ENCODE measurements at regions not wholly inside any gene's neighbourhood (a gene's known extent, or its start where the extent isn't known, plus 50 kb on each side); places are given as distances from the start of the nearest gene placed in this dataset.

DNA sequence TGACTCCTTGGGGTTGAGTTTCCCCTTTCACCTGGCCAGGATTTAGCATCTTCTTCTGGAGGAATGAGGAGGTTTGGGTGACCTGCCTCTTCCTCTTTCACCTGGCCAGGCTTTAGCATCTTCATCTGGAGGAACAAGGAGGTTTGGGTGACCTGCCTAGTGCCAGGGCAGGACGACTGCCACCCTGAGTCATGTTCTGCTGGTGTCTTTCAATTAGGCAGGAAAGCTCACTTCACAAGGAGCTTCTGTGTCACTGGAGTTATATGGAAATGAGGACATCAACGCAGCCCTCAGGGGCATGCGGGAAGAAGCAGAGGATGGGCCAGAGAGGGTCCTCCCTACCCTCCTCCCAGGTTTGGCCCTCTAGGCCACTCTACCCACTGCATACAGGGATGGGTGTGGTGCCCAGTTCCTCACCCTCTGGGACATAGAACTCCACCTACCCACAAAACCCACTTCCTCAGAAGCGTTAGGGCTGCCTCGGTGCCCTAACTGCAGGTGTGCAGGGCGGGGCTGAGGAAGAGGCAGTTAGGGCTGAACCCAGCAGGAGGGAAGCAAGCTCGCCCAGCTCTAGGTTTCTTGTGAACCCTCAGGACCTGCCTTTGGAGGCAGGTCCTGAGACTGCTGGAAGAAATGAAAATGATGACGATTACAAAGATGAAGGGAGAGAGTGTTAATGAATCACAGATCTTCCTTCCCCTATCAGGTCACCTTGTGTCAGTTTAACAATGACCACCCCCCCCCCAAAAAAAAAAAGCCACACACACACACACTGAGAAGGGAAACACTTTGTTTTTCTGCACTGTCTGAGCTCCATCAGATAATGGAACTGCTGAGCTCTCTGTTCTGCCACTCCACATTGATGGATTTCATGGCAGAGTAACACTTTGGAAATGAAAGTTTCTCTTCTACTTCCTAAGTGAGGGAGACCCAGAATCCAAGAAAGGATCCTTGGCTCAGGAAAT lies 71.0 kb downstream of the ARL4C start:
- Histone ChIP-seq H3K27ac (ENCODE audit: low read length) (no peak overlapping the region), H3K9me3 (ENCODE audit: control insufficient read depth, insufficient read depth, low read length) (no peaks in the 10 kb centered on the region), H3K36me3 (ENCODE audit: control insufficient read depth, insufficient read depth, low read length) (no peaks in the 10 kb centered on the region), H3K27me3 (ENCODE audit: control insufficient read depth, insufficient read depth, low read length) (peaks cover 17% of the 10 kb centered on the region), H3K4me1 (ENCODE audit: control insufficient read depth, insufficient read depth, low read length) (peaks cover 8% of the 10 kb centered on the region), H3K4me3 (ENCODE audit: low read length) (no peak overlapping the region)
- WGBS (ENCODE audit: insufficient coverage, insufficient read length): no CpG with 5 or more reads among the region's 8 CpGs
- no peak for DNase-seq (ENCODE audit: low read depth, low spot score)

DNA sequence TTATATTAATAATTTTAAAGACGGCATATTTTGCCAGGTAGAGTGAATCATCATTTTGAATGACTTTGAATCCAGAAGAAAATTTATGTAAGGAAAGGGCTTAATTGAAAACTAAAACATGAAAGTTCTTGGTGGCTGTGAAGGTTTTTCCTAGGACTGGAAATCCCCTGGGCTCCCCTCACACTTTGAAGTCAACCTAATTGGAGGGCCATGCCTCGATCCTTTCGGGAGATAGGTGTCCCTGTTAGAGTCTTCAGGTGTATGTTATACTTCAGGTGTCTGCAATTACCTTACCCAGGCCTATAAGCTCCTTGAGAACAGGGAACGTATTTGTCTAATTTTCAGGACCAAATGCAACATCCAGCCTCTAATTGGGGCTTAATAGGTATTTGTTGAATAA lies 73.0 kb downstream of the ARL4C start:
- DNase-seq (ENCODE audit: low read depth, low spot score): no peak
- Histone ChIP-seq H3K27ac (ENCODE audit: low read length) (no peak overlapping the region), H3K9me3 (ENCODE audit: control insufficient read depth, insufficient read depth, low read length) (no peaks in the 10 kb centered on the region), H3K4me3 (ENCODE audit: low read length) (no peak overlapping the region), H3K36me3 (ENCODE audit: control insufficient read depth, insufficient read depth, low read length) (no peaks in the 10 kb centered on the region), H3K4me1 (ENCODE audit: control insufficient read depth, insufficient read depth, low read length) (peaks cover 5% of the 10 kb centered on the region; the same call in 1 of the 2 replicates), H3K27me3 (ENCODE audit: control insufficient read depth, insufficient read depth, low read length) (peaks cover 13% of the 10 kb centered on the region)
- no CpG with 5 or more reads among the region's 4 CpGs for WGBS (ENCODE audit: insufficient coverage, insufficient read length)

DNA sequence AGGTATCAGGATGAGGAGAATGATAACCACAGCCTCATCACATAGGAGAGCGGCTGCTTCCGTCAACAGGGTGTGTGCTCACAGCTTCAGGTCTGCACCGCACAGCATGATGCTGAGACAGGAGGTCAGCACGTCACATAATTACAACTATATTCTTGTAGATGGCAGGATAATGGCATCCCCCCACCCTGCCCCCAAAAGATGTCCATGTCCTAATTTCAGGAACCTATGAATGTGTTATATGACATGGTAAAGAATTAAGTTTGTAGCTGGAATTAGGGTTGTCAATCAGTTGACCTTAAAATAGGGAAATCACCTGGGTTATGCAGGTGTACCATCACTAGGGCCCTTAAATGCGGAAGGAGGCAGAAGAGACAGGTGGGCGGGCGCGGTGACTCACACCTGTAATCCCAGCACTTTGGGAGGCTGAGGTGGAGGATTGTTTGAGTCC lies 73.9 kb downstream of the ARL4C start:
- Histone ChIP-seq H3K4me3 (ENCODE audit: low read length) (no peak overlapping the region), H3K27me3 (ENCODE audit: control insufficient read depth, insufficient read depth, low read length) (peaks cover 12% of the 10 kb centered on the region), H3K4me1 (ENCODE audit: control insufficient read depth, insufficient read depth, low read length) (peaks cover 5% of the 10 kb centered on the region; the same call in 1 of the 2 replicates), H3K36me3 (ENCODE audit: control insufficient read depth, insufficient read depth, low read length) (no peaks in the 10 kb centered on the region), H3K9me3 (ENCODE audit: control insufficient read depth, insufficient read depth, low read length) (no peaks in the 10 kb centered on the region), H3K27ac (ENCODE audit: low read length) (no peak overlapping the region)
- WGBS (ENCODE audit: insufficient coverage, insufficient read length): no CpG with 5 or more reads among the region's 8 CpGs
- no peak for DNase-seq (ENCODE audit: low read depth, low spot score)

DNA sequence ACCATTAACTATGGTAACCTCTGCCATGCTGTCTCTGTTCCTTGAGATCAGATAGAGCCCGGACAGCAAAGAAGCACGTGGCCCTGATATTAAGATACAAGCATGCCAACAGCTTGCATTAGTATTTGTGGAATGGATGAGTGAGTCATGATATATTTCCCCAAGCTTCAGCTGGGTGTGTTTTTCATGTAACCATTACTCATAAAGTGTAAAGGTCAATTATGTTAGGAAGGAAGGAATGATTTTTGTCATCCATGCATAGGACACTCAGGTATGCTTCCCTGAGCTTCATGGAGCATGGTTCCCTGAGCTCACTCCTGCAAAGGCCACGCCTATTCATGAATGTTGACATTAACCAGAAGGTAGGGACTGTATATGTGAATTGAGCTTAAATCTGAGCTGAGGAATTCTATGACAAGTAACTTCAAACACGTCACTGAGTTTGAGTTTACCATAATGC lies 74.6 kb downstream of the ARL4C start:
- H3K27me3 ChIP-seq (ENCODE audit: control insufficient read depth, insufficient read depth, low read length): peaks cover 12% of the 10 kb centered on the region; the same call in 1 of the 2 replicates
- no peak for DNase-seq (ENCODE audit: low read depth, low spot score)
- WGBS (ENCODE audit: insufficient coverage, insufficient read length): no CpG with 5 or more reads among the region's 4 CpGs
- peaks cover 4% of the 10 kb centered on the region; the same call in 1 of the 2 replicates for H3K4me1 ChIP-seq (ENCODE audit: control insufficient read depth, insufficient read depth, low read length)
- H3K27ac ChIP-seq (ENCODE audit: low read length): no peak overlapping the region
- no peak overlapping the region for H3K4me3 ChIP-seq (ENCODE audit: low read length)
- no peaks in the 10 kb centered on the region for H3K9me3 ChIP-seq (ENCODE audit: control insufficient read depth, insufficient read depth, low read length)
- no peaks in the 10 kb centered on the region for H3K36me3 ChIP-seq (ENCODE audit: control insufficient read depth, insufficient read depth, low read length)

DNA sequence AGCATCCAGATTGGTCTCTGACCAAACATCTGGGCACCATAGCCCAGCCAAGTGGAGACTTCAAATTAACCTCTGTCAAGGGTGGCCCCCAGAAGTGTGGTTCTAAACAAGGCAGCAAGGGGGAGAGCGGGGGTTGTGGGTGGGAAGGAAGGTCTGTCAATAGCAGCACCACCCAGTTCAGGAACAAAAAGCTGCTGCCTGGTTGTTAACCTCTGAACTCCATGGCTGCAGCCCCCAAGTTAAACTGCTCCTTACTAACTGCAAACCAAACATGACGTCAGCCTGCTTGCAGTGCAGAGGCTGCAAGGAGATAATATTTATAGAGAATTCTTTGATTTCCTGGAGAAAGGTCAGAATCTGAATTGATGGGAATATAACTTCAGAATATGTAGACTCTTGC lies 76.5 kb downstream of the ARL4C start:
- no peaks in the 10 kb centered on the region; the same call in 1 of the 2 replicates for H3K27me3 ChIP-seq (ENCODE audit: control insufficient read depth, insufficient read depth, low read length)
- no peaks in the 10 kb centered on the region for H3K9me3 ChIP-seq (ENCODE audit: control insufficient read depth, insufficient read depth, low read length)
- WGBS (ENCODE audit: insufficient coverage, insufficient read length): no CpG with 5 or more reads among the region's 2 CpGs
- no peak for DNase-seq (ENCODE audit: low read depth, low spot score)
- H3K4me3 ChIP-seq (ENCODE audit: low read length): no peak overlapping the region
- no peaks in the 10 kb centered on the region for H3K36me3 ChIP-seq (ENCODE audit: control insufficient read depth, insufficient read depth, low read length)
- no peak overlapping the region for H3K27ac ChIP-seq (ENCODE audit: low read length)
- no peaks in the 10 kb centered on the region for H3K4me1 ChIP-seq (ENCODE audit: control insufficient read depth, insufficient read depth, low read length)

DNA sequence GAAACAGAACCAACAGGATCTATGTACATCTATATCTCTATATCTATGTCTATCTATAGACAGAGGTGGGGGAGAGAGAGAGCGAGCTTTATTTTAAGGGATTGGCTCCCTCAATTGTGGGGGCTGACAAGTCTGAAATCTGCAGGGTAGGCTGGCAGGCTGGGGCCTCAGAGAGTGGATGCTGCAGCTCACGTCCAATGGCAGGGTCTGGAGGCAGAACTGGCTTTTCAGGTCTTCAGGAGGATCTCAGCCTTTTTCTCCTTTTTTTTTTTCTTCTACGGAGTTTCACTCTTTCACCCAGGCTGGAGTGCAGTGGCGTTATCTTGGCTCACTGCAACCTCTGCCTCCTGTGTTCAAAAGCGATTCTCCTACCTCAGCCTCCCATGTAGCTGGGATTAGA lies 77.2 kb downstream of the ARL4C start:
- Histone ChIP-seq H3K27ac (ENCODE audit: low read length) (no peak overlapping the region), H3K9me3 (ENCODE audit: control insufficient read depth, insufficient read depth, low read length) (no peaks in the 10 kb centered on the region), H3K27me3 (ENCODE audit: control insufficient read depth, insufficient read depth, low read length) (no peaks in the 10 kb centered on the region), H3K4me1 (ENCODE audit: control insufficient read depth, insufficient read depth, low read length) (no peaks in the 10 kb centered on the region), H3K36me3 (ENCODE audit: control insufficient read depth, insufficient read depth, low read length) (no peaks in the 10 kb centered on the region), H3K4me3 (ENCODE audit: low read length) (no peak overlapping the region)
- no peak for DNase-seq (ENCODE audit: low read depth, low spot score)
- no CpG with 5 or more reads among the region's 5 CpGs for WGBS (ENCODE audit: insufficient coverage, insufficient read length)

DNA sequence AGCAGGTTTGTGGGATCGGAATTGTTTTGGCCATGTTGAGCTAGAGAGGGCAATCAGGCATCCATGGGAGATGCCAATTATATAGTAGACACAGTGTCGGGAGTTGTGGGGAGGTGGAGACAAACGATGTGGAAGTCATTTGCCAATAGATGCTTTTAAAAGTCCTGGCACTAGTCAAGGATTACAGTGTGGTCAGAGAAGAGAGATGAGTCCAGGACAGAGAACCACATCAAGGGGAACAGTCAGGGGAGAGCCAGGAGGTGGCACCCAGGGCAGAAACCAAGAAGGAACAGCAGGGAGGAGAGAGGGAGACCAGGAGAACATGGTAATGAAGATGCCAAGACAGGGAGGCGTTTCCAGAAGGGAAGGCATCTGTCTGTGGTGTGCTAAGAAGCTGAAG lies 81.2 kb downstream of the ARL4C start:
- H3K36me3 ChIP-seq (ENCODE audit: control insufficient read depth, insufficient read depth, low read length): no peaks in the 10 kb centered on the region
- H3K9me3 ChIP-seq (ENCODE audit: control insufficient read depth, insufficient read depth, low read length): no peaks in the 10 kb centered on the region
- no CpG with 5 or more reads among the region's 4 CpGs for WGBS (ENCODE audit: insufficient coverage, insufficient read length)
- H3K27ac ChIP-seq (ENCODE audit: low read length): no peak overlapping the region
- no peaks in the 10 kb centered on the region for H3K4me1 ChIP-seq (ENCODE audit: control insufficient read depth, insufficient read depth, low read length)
- no peak overlapping the region for H3K4me3 ChIP-seq (ENCODE audit: low read length)
- DNase-seq (ENCODE audit: low read depth, low spot score): no peak
- no peaks in the 10 kb centered on the region for H3K27me3 ChIP-seq (ENCODE audit: control insufficient read depth, insufficient read depth, low read length)

DNA sequence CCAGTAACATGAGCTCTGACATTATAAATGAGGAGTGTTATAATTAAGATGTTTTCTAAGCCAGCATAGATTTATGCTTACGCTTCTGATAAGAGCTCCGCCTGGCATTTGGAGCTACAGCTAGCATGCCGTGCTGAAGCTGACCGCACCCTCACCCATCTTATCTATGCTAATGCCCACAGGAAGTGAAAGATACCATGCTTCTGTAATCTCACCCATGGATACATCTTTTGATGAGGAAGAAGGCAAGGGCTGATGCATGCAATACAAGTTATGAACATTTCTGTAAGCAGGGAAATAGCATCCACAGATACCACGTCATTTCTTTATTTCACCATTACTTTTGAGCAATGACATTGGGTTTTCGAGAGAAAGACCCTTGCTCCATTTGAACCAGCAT lies 82.3 kb downstream of the ARL4C start:
- Histone ChIP-seq H3K9me3 (ENCODE audit: control insufficient read depth, insufficient read depth, low read length) (no peaks in the 10 kb centered on the region), H3K27ac (ENCODE audit: low read length) (no peak overlapping the region), H3K4me3 (ENCODE audit: low read length) (no peak overlapping the region), H3K27me3 (ENCODE audit: control insufficient read depth, insufficient read depth, low read length) (no peaks in the 10 kb centered on the region), H3K4me1 (ENCODE audit: control insufficient read depth, insufficient read depth, low read length) (no peaks in the 10 kb centered on the region; the same call in 1 of the 2 replicates), H3K36me3 (ENCODE audit: control insufficient read depth, insufficient read depth, low read length) (no peaks in the 10 kb centered on the region)
- no CpG with 5 or more reads among the region's 6 CpGs for WGBS (ENCODE audit: insufficient coverage, insufficient read length)
- DNase-seq (ENCODE audit: low read depth, low spot score): no peak

DNA sequence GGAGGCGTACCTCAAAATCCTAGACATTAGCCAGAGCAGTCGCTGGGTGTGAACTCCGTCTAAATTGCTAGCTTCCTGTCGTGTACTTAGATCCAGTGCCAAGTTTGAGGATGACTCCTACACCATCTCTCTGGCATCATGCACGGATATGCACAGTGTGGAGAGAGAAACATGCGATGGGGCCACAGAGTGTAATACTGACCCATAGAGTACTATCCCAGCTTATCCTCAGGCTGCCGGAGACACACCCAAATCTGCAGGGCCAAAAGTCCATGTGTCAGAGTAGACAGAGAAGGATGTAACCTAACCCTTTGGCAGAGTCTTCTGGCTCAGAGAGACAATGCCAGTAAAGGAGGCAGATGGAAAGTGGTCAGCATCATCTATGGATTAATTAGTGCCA lies 84.2 kb downstream of the ARL4C start:
- no peaks in the 10 kb centered on the region for H3K36me3 ChIP-seq (ENCODE audit: control insufficient read depth, insufficient read depth, low read length)
- no peak overlapping the region for H3K4me3 ChIP-seq (ENCODE audit: low read length)
- DNase-seq (ENCODE audit: low read depth, low spot score): no peak
- no CpG with 5 or more reads among the region's 7 CpGs for WGBS (ENCODE audit: insufficient coverage, insufficient read length)
- H3K9me3 ChIP-seq (ENCODE audit: control insufficient read depth, insufficient read depth, low read length): no peaks in the 10 kb centered on the region
- no peak overlapping the region for H3K27ac ChIP-seq (ENCODE audit: low read length)
- H3K27me3 ChIP-seq (ENCODE audit: control insufficient read depth, insufficient read depth, low read length): no peaks in the 10 kb centered on the region
- no peaks in the 10 kb centered on the region; the same call in 1 of the 2 replicates for H3K4me1 ChIP-seq (ENCODE audit: control insufficient read depth, insufficient read depth, low read length)

DNA sequence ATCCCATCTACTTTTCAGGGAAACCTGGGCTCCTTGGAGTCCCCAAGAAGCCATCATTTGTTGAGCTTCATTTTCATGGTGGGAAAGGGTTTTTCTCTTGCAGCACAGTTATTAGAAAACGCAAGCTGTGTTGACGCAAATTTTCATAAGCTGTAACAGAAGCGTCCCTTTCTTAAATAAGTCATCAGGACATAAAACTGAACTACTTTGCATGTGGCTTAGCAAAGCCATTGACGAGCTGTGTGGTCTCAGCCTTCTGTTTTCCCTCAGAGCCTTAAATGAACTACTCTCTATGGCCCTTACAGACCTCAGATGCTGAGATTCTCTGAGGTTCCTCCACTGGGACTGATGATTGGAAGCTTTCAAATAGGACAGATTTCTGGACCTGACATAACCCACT lies 85.1 kb downstream of the ARL4C start:
- H3K9me3 ChIP-seq (ENCODE audit: control insufficient read depth, insufficient read depth, low read length): no peaks in the 10 kb centered on the region
- no peaks in the 10 kb centered on the region; the same call in 1 of the 2 replicates for H3K4me1 ChIP-seq (ENCODE audit: control insufficient read depth, insufficient read depth, low read length)
- no peaks in the 10 kb centered on the region for H3K36me3 ChIP-seq (ENCODE audit: control insufficient read depth, insufficient read depth, low read length)
- no CpG with 5 or more reads among the region's 4 CpGs for WGBS (ENCODE audit: insufficient coverage, insufficient read length)
- no peak overlapping the region for H3K27ac ChIP-seq (ENCODE audit: low read length)
- no peak overlapping the region for H3K4me3 ChIP-seq (ENCODE audit: low read length)
- H3K27me3 ChIP-seq (ENCODE audit: control insufficient read depth, insufficient read depth, low read length): no peaks in the 10 kb centered on the region
- DNase-seq (ENCODE audit: low read depth, low spot score): no peak

All from iPS DF 6.9 (cell line).